ENCODE measurements at regions not wholly inside any gene's neighbourhood (a gene's known extent, or its start where the extent isn't known, plus 50 kb on each side); places are given as distances from the start of the nearest gene placed in this dataset.
A peak's percentile ranks its signal among the peaks of the same experiment; 100 is the strongest.

DNA sequence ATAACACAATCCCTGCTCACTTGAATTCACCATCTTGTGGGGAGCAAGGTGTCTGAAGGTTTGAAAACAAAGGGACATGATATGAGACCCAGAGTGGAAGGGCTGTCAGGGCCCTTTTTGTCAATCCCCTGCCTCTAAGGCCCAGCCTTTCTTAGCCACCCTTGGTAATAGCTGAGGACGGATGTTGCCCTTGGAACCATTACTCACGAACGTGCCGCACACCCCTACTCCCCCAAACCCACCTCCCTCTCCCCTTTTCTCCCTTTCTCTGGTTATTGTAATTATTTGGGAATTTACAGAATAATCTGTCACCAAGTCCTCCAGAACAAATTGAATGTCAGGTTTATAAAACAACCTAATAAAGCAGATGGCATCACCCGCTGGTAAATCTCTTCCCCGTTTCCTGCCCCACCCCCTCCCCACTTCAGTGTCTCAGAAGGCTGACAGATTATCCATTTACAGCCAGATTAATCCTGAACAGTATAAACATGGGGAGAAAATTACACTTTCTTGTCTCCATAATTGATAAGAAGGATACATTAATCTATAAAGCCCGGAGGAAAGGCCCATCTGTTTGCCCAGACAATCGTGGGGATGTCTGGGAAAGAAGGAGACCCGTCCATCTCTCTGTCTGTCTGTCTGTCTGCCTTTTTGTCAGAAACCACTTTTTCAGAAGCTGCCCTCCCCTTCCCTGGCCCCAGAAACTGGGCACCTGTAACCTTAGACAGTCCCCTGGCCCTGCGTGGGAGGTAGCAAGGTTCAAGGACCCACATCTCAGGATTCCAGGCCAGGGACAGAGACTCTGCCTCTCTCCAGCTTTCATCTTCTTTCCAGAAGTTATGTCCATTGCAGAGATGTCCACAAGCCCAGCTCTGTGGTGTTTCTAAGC, 60.6 kb upstream of the CD34 start:
- DNase-seq = no peak

DNA sequence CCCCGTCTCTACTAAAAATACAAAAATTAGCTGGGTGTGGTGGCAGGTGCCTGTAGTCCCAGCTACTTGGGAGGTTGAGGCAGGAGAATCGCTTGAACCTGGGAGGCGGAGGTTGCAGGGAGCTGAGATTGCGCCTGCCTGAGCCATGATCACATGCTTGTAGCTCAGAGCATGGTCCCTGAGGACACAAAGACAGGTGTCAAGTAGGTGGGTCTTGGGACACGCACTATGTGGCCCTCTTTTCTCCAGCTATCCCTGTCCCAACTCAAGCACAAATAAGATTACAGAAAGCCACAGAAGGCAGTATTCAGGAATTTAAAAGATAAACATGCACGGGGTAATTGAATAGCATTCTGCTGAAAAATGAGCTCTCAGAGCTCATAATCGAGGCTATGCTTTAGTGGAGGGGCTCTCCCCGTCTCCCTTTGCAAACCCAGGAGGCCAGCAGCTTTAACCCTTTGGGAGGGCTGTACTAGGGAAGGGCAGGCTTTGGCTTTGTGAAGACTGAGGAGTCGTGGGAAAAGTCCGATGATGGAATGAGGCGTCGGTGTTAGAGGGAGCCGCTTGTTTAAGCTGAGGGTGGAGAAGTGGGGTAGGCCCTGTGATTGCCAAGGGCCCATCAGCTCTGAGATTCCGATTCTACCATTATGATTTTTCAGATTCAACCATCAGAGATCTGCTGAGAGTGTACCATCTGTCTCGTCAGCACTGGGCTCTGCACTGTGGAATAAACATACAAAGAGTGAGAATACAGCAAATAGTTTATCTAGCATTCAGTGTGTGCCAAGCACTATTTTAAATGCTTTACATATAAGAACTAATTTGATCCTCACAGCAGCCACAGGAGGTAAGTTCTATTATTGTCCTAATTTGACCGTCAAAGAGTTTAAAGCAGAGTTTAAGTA, 59.7 kb upstream of the CD34 start:
- no peak for DNase-seq

GRCh38 chr1:207969528-207969927, 58.6 kb upstream of the CD34 start:
- no peak for DNase-seq

DNA sequence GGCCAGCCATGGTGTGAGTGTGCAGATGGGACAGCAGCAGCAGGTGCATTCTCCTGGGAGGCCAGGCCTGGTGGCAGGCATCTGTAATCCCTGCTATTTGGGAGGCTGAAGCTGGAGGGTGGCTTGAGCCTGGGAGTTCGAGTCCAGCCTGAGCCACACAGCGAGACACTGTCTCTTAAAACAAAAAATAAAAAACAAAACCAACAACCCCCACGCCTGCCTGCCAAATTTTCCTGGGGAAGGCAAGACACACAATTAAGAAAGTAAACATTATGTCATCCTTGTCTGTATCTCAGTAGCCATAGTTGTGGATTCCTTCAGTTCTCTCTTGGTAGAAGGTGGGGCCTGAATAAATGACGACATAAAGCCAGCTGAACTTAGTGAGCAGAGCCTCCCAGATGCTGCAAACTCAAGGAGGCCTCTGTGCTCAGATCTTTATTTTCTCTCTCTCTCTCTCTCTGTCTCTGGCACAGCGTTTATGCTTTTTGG, 57.6 kb upstream of the CD34 start:
- DNase-seq = no peak

GRCh38 chr1:207967703-207968102, 56.8 kb upstream of the CD34 start:
- DNase-seq = no peak

DNA sequence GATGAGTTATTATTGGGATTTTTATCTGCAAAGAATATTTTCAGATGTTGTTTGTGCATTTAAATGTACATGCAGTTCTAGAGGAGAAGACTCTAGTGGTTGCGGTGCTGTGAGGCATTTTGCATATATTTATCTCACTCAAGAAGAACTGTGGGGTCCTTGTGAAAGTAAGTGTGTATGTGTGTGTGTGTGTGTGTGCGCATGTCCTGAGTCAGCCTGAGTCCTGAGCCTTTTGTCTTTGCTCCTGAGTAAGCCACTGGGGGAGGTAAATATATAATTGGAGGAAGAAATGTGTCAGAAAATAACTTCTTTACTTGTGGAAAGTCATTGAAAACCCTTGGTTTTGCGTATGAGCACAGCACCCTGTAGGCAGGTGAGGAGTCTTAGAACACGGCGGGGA, 55.6 kb upstream of the CD34 start:
- no peak for DNase-seq

DNA sequence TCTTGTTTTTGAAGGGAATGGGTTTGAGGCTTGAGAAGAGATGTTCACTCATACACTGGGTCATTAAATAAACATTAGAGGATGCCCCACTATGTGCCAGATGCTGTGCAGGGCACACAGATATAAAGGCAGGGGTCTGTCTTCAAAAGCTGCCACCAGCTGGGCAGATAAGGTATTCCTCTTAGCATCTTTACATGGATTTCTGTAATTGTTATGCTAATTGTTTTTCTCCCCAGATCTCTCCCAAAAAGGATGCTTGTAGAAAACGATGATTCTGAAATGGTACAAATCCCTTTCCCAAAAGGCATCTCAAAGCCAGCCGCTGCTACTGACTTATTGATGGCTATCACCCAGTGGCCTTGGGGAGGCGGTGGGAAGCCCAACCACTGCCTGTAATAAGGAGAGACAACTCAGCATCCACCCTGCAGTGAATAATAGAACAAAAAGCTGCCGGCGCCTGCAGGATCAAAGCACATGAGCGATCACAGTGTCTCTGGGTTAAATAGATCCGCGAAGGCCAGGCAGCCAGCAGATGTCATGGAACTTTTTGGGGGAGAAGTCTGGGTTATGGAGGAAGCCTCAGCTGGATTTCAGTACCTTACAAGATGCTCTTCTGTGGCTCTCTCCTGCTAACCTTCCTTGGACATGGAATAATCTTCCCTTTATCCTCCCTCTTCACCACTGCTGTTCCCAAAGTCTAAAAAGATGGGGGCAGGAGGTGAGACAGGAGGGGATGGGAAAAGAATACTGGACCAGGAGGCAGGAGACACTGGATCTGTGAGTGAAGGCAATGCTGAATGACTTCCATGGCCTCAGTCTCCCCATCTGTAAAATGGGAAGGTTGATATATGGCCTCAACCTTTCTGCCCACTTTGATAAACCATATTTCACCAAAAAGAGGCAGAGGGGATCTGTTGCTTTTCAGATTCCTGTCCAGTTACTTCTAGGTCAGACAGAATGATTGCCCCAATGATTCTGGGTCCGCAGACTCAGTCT, 54.8 kb upstream of the CD34 start:
- no peak for DNase-seq

GRCh38 chr1:207964195-207964966, 53.5 kb upstream of the CD34 start:
- no peak for DNase-seq

DNA sequence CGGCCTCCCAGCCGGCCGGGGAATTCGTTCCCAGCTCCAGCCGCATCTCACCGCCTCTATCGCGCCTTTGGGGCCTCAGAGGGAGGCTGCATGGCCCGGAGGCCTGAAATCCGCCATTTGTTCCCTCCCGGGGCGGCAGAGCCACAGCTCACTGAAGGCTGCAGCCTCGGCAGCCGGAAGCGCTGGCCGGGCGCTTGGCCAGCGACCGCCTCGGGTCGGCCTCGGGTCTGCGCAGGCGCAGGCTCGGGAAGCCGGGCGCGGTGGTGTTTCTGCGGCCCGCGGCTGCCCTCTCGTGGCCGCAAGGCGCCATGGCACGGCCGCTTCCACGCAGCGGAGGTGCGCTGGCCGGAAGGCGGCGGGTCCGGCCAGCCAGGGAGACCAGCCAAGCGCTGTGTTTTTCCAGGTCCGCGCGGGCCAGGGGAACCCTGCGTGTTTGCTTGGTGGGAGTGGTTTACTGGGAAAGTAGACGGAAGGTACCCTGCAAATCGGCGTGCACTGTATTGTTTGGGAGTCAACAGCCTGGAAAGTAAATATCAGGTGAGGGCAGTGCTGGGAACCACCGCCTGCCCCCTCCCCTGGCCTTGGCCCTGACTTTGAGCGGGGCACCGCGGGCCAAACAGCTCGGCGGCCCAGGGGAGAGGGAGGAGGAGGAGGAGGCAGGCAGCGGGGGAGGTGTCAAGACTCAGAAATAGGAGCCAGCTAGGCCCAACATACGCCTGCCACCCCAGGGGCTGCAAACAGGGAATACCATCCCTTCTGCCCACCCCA, 52.7 kb upstream of the CD34 start:
- DNase-seq = peak in 57 of 58 donors; percentile 39 to 92 (median 81)

DNA sequence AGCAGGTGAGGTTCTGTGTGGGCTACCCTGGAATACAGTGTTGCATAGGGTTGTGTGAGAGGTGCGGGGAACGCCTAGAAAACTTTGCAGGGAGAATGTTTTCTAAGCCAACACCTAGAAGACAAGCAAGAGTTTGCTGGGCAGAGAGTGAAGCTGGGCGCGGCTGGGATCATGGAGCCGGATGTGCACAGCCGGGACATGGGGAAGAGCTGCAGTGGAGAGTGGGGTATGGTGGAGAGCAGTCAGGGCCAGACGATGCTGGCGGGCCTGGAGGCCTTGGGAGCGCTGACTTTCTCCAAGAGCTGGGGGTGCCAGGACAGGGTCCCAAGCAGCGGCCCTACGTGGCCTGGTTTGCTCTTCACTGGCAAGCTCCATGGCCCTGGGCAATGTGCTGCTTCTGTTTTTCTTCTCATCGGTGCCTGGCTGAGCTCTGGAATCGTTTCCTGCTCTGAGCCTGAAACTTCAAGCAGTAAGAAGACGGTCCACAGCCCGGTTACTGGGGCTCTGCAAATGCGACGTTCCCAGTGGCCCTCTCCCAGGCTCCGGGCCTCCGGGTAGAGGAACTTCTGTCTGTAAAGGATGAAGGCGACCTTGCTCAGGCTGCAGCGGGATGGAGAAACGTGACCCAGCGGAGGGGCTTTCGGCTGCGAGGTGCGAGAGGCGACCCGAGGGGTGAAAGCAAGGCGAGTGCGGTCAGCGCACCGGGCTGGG, 51.9 kb upstream of the CD34 start:
- DNase-seq = peak in 36 of 58 donors; percentile 18 to 87 (median 61)
